Keratinocyte (primary cell): ENCODE measurements at regions not wholly inside any gene's neighbourhood (a gene's known extent, or its start where the extent isn't known, plus 50 kb on each side); places are given as distances from the start of the nearest gene placed in this dataset.

ENCODE experiments used
- CTCF ChIP-seq, 3 experiments: IDR thresholded peaks in 1 of 3; conservative IDR thresholded peaks in 1 of 3; optimal IDR thresholded peaks in 1 of 3; 2 replicates in 2 of 3; 3 replicates in 1 of 3; pipeline versions ENCODE3 to v1.5.1; 2011; ENCODE audit warnings: low read length in 3 of 3, mild to moderate bottlenecking in 3 of 3, moderate library complexity in 2 of 3, control low read depth in 1 of 3, inconsistent platforms in 1 of 3; ENCODE audit not compliant: insufficient read depth in 2 of 3; ENCODE audit errors: extremely low read depth in 1 of 3
- EZH2 ChIP-seq: IDR thresholded peaks from one replicate; pipeline ENCODE4 v1.6.1; 2012; ENCODE audit warnings: inconsistent platforms, mild to moderate bottlenecking, low read length, moderate library complexity

- no peak for TF ChIP-seq CTCF (optimal IDR thresholded peaks at IDR 0.05 in 1 of 3, IDR thresholded peaks at IDR 0.05 in 1 of 3, conservative IDR thresholded peaks at IDR 0.05 in 1 of 3; ENCODE audit: extremely low read depth in 1 of 3, insufficient read depth in 2 of 3, low read length in 3 of 3)
- TF ChIP-seq EZH2 = no peak
Observed at GRCh38 chr4:81360737-81361136, 111.0 kb downstream of the RASGEF1B start.
